GM21381 (cell line): ENCODE measurements at regions not wholly inside any gene's neighbourhood (a gene's known extent, or its start where the extent isn't known, plus 50 kb on each side); places are given as distances from the start of the nearest gene placed in this dataset.

Source experiments
- ATAC-seq: cut with Tn5 transposase; IDR thresholded peaks from one replicate; pipeline ENCODE4 v1.9.1; 2021; ENCODE audit warnings: mild to moderate bottlenecking, moderate library complexity; ENCODE audit not compliant: unreplicated experiment

- ATAC-seq: no peak
Measured at GRCh38 chr2:2935445-2936149, 442.0 kb downstream of the EIPR1 start.

GRCh38 chr2:2933426-2933825 is 444.2 kb downstream of the EIPR1 start:
- no peak for ATAC-seq

- no peak for ATAC-seq
Measured at GRCh38 chr2:2932692-2933305, 444.8 kb downstream of the EIPR1 start.

DNA sequence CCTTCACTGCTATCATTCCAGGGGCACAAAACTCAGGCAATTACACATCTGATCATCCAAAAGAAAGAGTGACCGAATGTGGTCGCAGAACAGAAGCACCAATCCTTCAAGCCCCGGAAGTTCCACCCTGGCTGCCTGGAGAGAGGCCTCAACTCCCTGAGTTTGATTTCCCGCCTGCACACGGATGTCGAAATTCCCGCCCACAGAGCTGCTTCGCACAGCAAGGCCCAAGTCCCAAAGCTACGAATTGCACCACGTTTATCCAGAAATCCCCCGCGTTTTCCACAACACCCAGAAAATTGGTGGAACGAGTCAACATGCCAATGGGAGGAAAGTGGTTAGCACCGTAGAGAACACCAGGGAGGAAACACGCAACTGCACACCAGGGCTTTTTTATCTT is 445.4 kb downstream of the EIPR1 start:
- no peak for ATAC-seq

GRCh38 chr2:2931318-2932075 is 446.1 kb downstream of the EIPR1 start:
- ATAC-seq: no peak

DNA sequence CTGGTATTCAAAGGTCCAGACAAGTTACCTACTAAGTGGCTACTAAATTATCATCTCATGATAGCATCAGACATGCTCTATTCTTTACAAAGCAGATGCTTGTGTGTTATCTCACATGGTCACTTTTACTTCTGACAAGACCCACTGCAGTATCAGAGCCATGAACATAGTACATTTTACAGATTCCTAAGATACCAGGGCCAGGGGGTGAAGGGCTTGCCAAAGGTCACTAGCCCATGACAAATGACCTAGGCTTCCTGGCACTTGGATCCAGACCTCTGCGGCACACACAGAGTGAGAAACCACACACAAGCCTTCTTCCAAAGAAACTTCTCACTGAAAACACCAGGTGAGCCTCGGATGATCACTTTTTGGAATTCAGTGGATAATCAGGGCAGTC is 446.8 kb downstream of the EIPR1 start:
- no peak for ATAC-seq

DNA sequence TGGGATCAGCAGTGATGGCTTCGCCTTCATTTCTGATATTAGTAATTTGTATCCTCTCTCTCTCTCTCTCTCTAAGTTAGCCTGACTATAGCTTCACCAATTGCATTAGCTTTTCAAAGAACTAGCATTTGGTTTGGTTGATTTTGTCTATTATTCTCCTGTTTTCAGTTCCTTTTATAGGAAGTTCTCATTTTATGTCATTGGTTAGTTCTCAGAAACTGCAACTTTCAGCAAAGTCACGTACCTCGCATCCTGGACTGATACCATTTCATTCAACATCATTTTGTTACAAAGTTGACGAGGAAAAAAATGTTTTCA is 450.8 kb downstream of the EIPR1 start:
- peak; percentile 33 for ATAC-seq

DNA sequence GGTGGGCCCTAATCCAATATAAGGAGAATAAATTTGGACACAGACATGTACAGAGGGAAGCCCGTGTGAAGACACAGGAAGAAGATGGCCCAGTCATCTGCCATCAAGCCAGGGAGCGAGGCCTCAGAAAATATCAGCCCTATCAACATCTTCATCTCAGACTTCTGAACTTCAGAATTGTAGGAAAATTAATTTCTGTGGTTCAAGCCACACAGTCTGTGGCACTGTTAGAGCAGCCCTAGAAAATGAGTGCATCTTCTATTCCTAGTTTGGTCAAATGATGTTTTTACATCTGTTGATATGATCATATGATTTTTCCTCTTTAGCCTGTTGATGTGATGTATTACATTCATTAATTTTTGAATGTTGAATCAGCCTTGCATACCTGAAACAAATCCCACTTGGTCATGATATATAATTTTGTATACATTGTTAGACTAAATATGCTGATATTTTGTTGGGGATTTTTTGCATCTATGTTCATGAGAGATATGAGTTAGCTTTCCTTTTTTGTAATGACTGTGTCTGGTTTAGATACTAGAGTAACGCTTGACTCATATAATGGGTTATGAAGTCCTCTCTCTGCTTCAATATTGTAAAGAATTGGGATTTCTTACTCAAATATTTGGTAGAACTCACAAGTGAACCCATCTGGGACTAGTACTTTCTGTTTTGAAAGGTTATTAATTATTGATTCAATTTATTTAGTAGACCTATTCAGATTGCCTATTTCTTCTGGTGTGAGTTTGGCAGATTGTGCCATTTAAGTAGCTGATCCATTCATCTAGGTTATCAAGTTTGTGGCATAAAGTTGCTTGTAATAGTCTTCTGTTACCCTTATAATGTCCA is 451.4 kb downstream of the EIPR1 start:
- ATAC-seq: peak; percentile 68

GRCh38 chr2:2922156-2922555 is 455.5 kb downstream of the EIPR1 start:
- ATAC-seq: no peak

- no peak for ATAC-seq
Measured at GRCh38 chr2:2921011-2921720, 456.5 kb downstream of the EIPR1 start.

DNA sequence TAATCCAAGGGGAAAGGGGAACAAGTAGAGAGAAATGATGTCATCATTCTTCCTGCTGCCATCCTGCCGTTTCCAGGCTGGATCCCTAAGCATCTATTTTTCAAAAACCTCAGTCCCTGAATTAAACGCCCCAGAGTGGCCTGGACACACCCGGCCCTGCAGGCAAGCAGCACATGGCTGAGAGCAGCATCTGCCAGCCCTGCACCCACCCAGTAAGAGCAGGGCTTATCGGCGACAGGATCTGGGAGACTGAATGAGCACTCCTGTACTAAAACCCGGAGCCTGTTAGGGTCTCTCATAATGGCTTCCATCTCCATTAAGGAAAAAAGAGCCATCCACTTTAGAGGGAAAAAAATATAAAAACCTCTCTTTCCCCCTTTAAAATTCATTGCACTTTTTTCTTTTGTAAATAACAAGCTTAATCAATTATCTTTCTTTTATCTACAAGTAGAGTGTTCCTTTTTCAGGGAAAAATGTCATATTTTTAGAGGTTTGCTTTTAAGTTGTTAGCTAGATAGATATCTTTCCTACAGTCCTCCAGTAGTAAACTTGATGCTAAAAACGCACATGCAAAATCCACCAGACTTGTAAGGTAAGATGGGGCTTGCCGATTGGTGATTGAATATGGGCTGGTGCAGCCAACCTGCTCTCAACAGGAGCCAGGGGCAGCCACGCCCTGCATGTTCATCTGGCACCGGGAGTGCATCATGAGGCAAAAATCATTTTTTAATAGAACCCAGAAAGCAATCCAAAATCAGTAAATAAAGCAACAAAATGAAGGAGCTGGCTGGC is 457.8 kb downstream of the EIPR1 start:
- no peak for ATAC-seq

DNA sequence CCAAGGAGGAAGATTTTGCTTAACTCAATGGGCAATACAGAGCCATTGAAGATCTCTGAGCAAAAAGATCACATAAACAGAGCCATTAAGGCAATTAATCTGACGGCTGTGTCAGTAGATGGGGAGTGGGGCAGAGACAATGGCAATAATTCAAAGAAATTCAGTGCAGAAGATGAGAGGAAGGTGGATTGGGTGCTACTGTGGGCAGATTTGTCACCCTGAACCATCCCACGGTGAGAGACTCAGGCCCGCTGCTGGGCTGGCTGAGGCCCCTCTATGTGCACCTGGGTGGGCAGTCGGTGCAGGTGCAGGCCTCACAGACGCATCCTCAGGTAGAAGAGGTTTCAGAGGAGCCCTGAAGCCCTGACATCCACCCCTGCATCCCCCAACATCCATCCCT is 458.6 kb downstream of the EIPR1 start:
- no peak for ATAC-seq

- no peak for ATAC-seq
Measured at GRCh38 chr2:2916621-2917020, 461.0 kb downstream of the EIPR1 start.

- no peak for ATAC-seq
Measured at GRCh38 chr2:2914252-2914651, 463.4 kb downstream of the EIPR1 start.

DNA sequence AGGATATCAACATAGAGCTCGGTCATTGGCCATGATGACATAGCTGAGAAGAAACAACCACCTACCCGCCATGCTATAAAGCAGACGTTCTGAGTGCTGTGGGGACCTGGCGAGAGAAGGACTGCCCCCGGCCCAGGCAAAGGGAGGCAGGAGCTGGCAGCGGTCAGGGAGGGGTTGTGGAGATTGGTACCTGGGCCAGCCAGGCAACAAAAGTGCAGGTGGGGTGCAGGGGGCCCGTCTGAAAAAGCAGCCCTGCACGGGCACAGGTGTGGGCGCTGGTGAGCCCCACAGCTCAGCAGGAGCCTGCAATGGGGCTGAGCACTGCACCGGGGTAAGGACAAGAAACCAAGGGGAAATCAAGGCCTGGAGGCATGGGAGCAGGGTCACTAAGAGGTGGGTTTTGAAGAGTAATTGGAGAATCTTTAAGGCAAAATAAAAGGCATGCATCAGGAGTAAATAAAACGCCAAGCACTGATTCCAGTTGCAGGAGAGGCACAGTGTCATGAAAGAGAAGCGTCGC is 464.0 kb downstream of the EIPR1 start:
- no peak for ATAC-seq

DNA sequence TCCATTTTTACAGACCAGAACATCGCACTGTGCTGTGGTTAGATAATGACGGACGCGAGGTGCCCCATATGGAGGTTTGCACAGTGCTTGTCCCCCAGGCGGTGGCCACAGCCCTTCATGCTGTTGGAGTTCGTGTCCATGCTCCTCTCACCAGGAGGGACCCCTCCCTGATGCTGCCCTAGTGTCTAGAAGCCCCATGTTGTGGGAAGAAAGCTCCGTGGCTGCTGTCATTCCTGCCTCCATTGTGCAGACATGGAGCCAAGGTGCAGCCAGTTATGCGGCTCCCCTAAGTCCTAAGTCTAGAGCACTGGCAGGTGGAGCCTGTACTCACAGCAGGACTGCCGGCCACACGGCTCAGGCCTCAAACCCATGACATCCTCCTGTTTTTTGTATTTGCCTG is 464.9 kb downstream of the EIPR1 start:
- ATAC-seq: no peak

GRCh38 chr2:2912293-2912692 is 465.3 kb downstream of the EIPR1 start:
- no peak for ATAC-seq

DNA sequence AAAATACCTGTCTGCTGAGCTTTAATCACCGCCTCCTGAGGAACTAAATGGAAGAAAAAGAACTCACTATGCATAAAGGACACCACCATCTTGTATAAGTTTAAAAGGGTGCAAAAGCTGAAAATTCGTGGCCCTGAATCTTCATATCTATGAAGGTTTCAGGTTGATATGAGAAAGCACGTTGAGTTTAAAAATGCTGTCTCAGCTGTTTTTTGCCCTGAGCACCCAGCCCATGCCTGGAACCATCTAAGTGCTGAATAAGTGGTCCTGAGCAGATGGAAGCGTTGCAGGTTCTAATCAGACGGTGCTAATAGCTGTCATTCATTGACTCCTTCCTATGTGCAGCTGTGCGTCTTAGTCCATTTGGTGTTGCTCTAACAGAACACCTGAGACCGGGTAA is 467.4 kb downstream of the EIPR1 start:
- no peak for ATAC-seq

DNA sequence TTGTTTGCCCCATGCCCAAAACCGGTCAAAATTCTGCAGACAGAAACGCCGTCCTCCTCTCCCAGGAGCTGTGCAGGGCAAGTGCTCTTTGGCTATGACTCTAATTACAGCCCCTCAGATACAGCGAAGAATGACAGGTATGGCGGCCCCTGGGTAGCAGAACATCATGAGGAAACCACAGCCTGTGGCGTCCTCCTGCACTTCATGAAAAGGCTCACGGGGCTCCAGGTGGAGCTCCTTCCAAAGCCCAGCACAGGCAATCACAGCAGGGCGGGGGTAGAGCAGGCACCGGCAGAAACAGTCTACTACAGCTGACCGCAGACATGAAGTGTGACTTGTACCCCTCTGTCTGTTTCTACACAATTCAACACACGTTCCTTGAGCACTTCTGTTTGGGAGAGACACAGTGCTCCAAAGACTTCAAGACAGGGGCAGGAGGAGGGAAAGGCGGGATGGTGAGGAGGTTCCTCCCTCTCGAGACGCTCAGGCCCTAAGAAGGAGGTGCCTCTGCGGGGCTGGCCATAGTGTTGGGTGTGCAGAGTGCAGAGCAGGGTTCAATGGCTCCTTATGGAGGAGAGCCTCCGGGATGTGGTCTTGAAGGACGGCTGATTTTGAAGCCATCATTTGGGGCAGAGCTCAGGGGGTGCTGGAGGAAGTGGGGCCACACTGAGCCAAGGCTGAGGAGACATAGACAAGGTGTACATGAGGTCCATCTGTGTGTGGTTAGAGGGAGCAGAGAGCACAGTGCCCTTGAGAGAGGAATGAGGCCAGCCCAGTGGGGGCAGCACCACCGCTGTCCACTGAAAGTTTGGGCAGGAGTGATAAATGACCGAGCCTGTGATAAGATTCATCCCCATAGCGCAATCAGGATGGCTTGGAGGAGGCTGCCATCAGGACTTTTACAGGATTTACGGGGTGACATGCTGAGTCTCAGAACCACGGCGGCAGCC is 468.3 kb downstream of the EIPR1 start:
- no peak for ATAC-seq
